ENCODE measurements at regions not wholly inside any gene's neighbourhood (a gene's known extent, or its start where the extent isn't known, plus 50 kb on each side); places are given as distances from the start of the nearest gene placed in this dataset.
"Not testable (repeated sequence)": the region's sequence is repeated elsewhere in the genome, so short reads cannot be mapped to it uniquely, and the experiment has no call there.

DNA sequence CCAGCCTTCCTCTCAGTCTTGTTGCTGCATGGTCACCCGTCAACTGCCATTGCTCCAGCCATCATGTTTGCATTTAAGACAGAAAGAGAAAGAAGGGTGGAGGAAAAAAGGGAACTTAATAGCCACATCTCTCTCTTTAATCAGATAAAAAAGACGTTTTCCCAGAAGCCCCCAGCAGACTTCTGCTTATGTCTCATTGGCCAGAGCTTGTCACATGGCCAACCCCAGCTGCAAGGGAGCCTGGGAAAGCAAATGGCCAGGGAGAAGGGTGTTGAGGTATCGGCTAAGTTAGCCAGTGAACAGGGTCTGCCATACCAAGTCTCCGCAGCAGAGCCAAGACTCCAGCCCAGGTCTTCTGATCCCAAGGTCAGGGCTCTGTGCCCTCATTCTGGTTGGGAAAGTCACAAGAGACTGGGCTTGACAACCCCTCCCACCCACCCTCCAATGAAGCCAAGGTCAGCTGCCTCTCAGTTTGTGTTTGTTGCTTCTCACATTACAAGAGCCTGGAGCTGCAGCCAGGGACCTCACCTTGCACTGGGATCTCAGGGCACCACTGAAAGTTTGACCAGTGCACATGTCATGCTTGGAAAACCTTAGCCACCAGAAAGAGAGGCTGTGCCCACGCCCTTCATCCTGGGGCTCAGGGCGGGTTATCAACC lies 80.3 kb upstream of the LYZL2 start:
- no peak for DNase-seq (ENCODE audit: low spot score)
- in situ Hi-C loops (cut with MboI; ENCODE audit: low sequenced_read_pairs, unreplicated experiment) = no loop called here
- TF ChIP-seq, protein P1, sequence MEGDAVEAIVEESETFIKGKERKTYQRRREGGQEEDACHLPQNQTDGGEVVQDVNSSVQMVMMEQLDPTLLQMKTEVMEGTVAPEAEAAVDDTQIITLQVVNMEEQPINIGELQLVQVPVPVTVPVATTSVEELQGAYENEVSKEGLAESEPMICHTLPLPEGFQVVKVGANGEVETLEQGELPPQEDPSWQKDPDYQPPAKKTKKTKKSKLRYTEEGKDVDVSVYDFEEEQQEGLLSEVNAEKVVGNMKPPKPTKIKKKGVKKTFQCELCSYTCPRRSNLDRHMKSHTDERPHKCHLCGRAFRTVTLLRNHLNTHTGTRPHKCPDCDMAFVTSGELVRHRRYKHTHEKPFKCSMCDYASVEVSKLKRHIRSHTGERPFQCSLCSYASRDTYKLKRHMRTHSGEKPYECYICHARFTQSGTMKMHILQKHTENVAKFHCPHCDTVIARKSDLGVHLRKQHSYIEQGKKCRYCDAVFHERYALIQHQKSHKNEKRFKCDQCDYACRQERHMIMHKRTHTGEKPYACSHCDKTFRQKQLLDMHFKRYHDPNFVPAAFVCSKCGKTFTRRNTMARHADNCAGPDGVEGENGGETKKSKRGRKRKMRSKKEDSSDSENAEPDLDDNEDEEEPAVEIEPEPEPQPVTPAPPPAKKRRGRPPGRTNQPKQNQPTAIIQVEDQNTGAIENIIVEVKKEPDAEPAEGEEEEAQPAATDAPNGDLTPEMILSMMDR (IDR thresholded peaks at IDR 0.05; ENCODE audit: borderline replicate concordance, control extremely low read depth, extremely low read depth, insufficient read depth, missing control alignments) = no peak

DNA sequence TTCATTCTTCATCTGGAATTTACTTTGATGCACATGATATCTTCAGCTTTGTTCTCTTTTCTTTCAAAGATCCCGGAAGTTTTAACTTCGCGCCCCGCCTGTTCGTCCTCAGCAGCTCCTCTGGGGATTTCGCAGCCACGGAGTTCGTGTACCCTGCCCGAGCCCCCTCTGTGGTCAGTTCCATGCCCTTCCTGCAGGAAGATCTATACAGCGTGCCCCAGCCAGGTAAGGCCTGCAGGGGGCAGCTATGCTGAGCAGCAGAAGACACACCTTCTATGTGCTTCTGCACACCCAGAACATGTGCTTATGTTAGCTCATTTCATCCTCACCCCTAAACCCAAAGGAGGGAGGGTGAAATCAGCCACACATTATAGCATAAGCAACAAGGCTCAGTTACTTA lies 79.7 kb upstream of the LYZL2 start:
- DNase-seq (ENCODE audit: low spot score) = no peak
- TF ChIP-seq, protein P1 (IDR thresholded peaks at IDR 0.05; ENCODE audit: borderline replicate concordance, control extremely low read depth, extremely low read depth, insufficient read depth, missing control alignments) = no peak
- in situ Hi-C loops (cut with MboI; ENCODE audit: low sequenced_read_pairs, unreplicated experiment) = no loop called here

DNA sequence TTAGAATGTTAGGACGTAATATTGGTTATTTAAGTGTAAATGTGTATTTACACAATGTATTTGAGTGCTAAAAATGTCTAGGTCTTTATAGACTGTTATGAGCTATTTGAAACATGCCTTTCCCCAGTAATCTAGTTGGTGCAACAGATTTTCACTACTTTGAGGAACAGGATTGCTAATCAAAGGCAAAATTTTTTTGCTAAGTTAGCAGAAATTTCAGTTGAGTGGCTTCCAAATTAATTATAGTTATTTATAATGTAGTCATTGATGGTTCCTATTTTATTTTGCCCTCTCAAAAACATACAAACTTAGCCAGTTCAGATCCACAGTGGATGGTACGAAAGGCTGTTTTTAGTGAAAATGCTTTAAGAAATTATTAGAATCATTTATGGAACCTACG lies 78.7 kb upstream of the LYZL2 start:
- TF ChIP-seq, protein P1 (IDR thresholded peaks at IDR 0.05; ENCODE audit: borderline replicate concordance, control extremely low read depth, extremely low read depth, insufficient read depth, missing control alignments) = no peak
- in situ Hi-C loops (cut with MboI; ENCODE audit: low sequenced_read_pairs, unreplicated experiment) = no loop called here
- no peak for DNase-seq (ENCODE audit: low spot score)

DNA sequence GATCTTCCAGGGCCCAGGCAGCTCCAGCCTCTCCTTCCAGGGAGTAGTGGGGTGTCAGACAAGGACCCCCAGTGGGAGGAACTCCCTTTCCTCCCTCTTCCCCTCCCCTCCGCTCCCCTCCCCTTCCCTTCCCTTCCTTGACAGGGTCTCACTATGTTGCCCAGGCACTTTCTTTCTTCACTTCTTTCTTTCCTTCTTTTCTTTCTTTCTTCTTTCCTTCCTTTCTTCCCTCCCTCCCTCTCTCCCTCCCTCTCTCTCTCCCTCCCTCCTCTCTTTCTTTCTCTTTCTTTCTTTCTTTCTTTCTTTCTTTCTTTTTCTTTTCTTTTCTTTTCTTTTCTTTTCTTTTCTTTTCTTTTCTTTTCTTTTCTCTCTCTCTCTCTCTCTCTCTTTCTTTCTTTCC lies 76.6 kb upstream of the LYZL2 start:
- DNase-seq (ENCODE audit: low spot score); in situ Hi-C loops (cut with MboI; ENCODE audit: low sequenced_read_pairs, unreplicated experiment): not testable (repeated sequence)

DNA sequence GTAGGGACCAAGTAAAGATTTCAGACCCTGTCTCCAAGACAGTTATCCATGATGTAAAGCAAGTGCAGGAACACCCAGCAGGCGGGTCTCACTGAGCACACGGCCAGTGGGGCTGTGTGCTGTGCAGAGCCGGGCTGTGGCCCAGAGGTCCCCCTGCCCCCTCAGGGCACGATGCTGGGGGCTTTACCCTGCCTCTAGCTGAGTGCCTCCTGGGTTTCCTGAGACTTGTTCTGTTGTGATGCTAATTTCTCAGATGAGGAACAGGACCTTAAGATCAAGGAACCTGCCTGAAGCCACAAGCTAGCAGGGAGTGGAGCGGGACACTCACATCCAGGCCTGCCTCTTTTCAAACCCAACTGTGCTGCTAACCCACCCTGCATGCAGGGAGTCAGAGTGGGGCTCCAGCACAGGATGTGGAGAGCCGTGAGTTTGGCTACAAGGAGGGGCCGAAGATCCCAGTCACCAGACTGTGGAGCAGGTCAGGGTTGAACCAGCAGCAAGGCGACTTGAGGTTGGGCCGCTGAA lies 76.1 kb upstream of the LYZL2 start:
- in situ Hi-C loops (cut with MboI; ENCODE audit: low sequenced_read_pairs, unreplicated experiment) = no loop called here
- DNase-seq (ENCODE audit: low spot score) = no peak
- TF ChIP-seq, protein P1 (IDR thresholded peaks at IDR 0.05; ENCODE audit: borderline replicate concordance, control extremely low read depth, extremely low read depth, insufficient read depth, missing control alignments) = no peak

DNA sequence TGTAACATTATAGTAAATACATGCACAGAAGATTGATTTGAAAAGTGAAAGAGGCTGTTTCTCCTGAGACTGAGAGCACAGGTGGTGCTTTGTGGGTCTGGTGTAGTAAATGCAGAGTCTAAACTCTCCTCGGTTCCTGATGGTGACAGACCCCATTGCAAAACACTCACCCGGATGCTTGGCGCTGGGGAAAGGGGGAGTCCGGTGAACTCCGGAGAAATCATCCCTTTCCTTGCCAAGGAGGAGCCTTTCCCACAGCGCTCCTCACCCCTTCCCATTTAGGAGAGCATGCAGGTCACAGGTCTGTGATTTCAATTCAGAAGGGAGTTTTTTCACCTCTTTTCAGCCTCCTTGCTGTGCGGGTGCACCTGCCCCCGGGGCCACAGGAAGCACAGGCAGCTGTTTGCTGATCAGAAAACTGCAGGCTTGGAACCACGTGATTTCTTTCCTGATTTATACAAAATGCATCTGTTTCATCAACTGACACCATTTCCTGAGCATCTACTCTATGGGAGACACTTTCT lies 75.6 kb upstream of the LYZL2 start:
- DNase-seq (ENCODE audit: low spot score) = no peak
- TF ChIP-seq, protein P1 (IDR thresholded peaks at IDR 0.05; ENCODE audit: borderline replicate concordance, control extremely low read depth, extremely low read depth, insufficient read depth, missing control alignments) = no peak
- in situ Hi-C loops (cut with MboI; ENCODE audit: low sequenced_read_pairs, unreplicated experiment) = no loop called here

DNA sequence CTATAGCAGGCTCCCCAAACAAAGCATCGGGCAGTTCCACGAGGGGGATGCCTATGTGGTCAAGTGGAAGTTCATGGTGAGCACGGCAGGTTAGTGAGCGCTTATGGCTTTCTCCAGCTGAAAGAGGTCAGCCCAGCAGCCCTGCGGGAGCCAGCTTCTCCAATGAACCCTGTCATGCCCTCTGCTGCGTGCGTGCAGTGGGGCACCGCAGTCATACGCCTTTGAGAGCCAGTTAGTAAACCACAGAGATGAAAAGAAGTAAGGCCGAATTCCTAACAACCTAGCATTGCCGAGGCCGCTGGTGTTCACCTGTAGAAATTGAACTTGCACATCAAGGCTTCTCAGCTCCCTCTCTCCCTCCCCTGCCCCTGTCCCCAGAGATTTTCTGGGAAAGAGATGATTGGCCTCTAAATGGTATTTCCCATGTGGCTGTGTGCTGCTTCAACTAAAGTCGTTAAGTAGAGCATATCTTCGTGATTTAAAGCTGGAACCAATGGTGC lies 75.1 kb upstream of the LYZL2 start:
- in situ Hi-C loops (cut with MboI; ENCODE audit: low sequenced_read_pairs, unreplicated experiment); DNase-seq (ENCODE audit: low spot score): not testable (repeated sequence)
